H1 (cell line): ENCODE measurements at regions not wholly inside any gene's neighbourhood (a gene's known extent, or its start where the extent isn't known, plus 50 kb on each side); places are given as distances from the start of the nearest gene placed in this dataset.

ENCODE experiments used
- CTCF ChIA-PET: fragments of 300-600 bp; sonication (Branson Sonifier 250); formaldehyde crosslinking; loops from one replicate; lab custom pipeline; 2021; ENCODE audit not compliant: partially characterized antibody; lab: Charles Lee
- POLR2A ChIA-PET: fragments of 300-600 bp; sonication (Branson Sonifier 250); formaldehyde crosslinking; loops from one replicate; lab custom pipeline; 2021; ENCODE audit warnings: inconsistent platforms; ENCODE audit not compliant: partially characterized antibody; lab: Charles Lee
- DNase-seq, 2 experiments: peaks; one replicate each; pipeline versions ENCODE4 v3.0.0 to v3.0.0-alpha.2; 2010 to 2022; ENCODE audit warnings: low spot score in 2 of 2, low read depth in 1 of 2, mixed read lengths in 1 of 2
- FAIRE-seq: peaks from 2 replicates; lab custom pipeline; 2011; peaks lifted over from hg19 to GRCh38; lab: Jason Lieb, UNC
- H2AFZ ChIP-seq: 2 replicates; pipeline ENCODE4 v1.8.1; 2012; ENCODE audit warnings: low read length, inconsistent platforms
- H2AK5ac ChIP-seq: 2 replicates; pipeline ENCODE4 v1.6.1; 2013; ENCODE audit warnings: low read depth, low read length
- H2BK120ac ChIP-seq: replicated peaks from 2 replicates; pipeline ENCODE3; 2013; ENCODE audit warnings: low read depth, low read length, inconsistent platforms
- H2BK12ac ChIP-seq: 2 replicates; pipeline ENCODE4 v1.6.1; 2013; ENCODE audit warnings: low read depth, low read length
- H2BK15ac ChIP-seq: 2 replicates; pipeline ENCODE4 v1.6.1; 2013; ENCODE audit warnings: low read length
- H2BK20ac ChIP-seq: 2 replicates; pipeline ENCODE4 v1.6.1; 2013; ENCODE audit warnings: low read length
- H2BK5ac ChIP-seq: 2 replicates; pipeline ENCODE4 v1.6.1; 2013; ENCODE audit warnings: low read depth, low read length
- H3K14ac ChIP-seq: 2 replicates; pipeline ENCODE4 v1.6.1; 2013; ENCODE audit warnings: inconsistent platforms; ENCODE audit not compliant: insufficient read length
- H3K18ac ChIP-seq: 2 replicates; pipeline ENCODE4 v1.6.1; 2013; ENCODE audit warnings: low read length; ENCODE audit errors: extremely low read depth
- H3K23ac ChIP-seq: 2 replicates; pipeline ENCODE4 v1.6.1; 2013; ENCODE audit warnings: inconsistent platforms; ENCODE audit not compliant: insufficient read length
- H3K23me2 ChIP-seq: 2 replicates; pipeline ENCODE4 v1.6.1; 2013; ENCODE audit warnings: low read depth, low read length
- H3K27ac ChIP-seq: 2 replicates; pipeline ENCODE4 v1.6.1; 2011; ENCODE audit warnings: low read depth, low read length, inconsistent platforms
- H3K27me3 ChIP-seq, 4 experiments: replicated peaks in 1 of 4; 1 replicate in 1 of 4; 2 replicates in 3 of 4; pipeline versions ENCODE4 v1.6.1 to v1.8.1; 2011 to 2013; ENCODE audit warnings: low read length in 3 of 4, mild to moderate bottlenecking in 3 of 4, inconsistent platforms in 2 of 4, mixed read lengths in 2 of 4, moderate library complexity in 1 of 4; ENCODE audit not compliant: control insufficient read depth in 3 of 4, insufficient read depth in 3 of 4; ENCODE audit errors: extremely low read depth in 1 of 4
- H3K36me3 ChIP-seq, 4 experiments: 2 replicates each; pipeline versions ENCODE4 v1.6.1 to v1.8.1; 2011 to 2013; ENCODE audit warnings: mild to moderate bottlenecking in 4 of 4, low read length in 3 of 4, moderate library complexity in 2 of 4, control low read depth in 1 of 4, inconsistent platforms in 1 of 4; ENCODE audit not compliant: insufficient read depth in 4 of 4, control insufficient read depth in 2 of 4
- H3K4ac ChIP-seq: replicated peaks from 2 replicates; pipeline ENCODE3; 2013; ENCODE audit warnings: low read length, low read depth, mixed read lengths, inconsistent platforms; ENCODE audit not compliant: insufficient read length
- H3K4me1 ChIP-seq, 4 experiments: replicated peaks in 1 of 4; 1 replicate in 1 of 4; 2 replicates in 3 of 4; pipeline versions ENCODE4 v1.6.1 to v1.8.1; 2011 to 2013; ENCODE audit warnings: low read length in 3 of 4, inconsistent platforms in 2 of 4, mixed read lengths in 1 of 4; ENCODE audit not compliant: insufficient read depth in 4 of 4, control insufficient read depth in 3 of 4
- H3K4me2 ChIP-seq, 2 experiments: 2 replicates each; pipeline versions ENCODE4 v1.6.1 to v1.8.1; 2011 to 2013; ENCODE audit warnings: low read depth in 2 of 2, low read length in 2 of 2, control low read depth in 1 of 2, inconsistent platforms in 1 of 2, mild to moderate bottlenecking in 1 of 2; ENCODE audit not compliant: insufficient read depth in 1 of 2
- H3K4me3 ChIP-seq, 4 experiments: fragments of 200-600, 300-600 bp in 1 of 4; sonication (generic), shearing (Covaris generic), sonication (Bioruptor Twin) in 1 of 4; 2 replicates each; pipeline versions ENCODE4 v1.5.1 to v1.8.1; 2011 to 2016; ENCODE audit warnings: low read length in 4 of 4, low read depth in 3 of 4, control low read depth in 2 of 4, inconsistent platforms in 2 of 4, mild to moderate bottlenecking in 2 of 4, mixed read lengths in 1 of 4, moderate library complexity in 1 of 4; ENCODE audit not compliant: insufficient read depth in 2 of 4; ENCODE audit errors: extremely low read depth in 1 of 4
- H3K56ac ChIP-seq: replicated peaks from 2 replicates; pipeline ENCODE3; 2013; ENCODE audit warnings: low read depth, mild to moderate bottlenecking, mixed read lengths, low read length, inconsistent platforms; ENCODE audit not compliant: insufficient read length
- H3K79me1 ChIP-seq: 2 replicates; pipeline ENCODE4 v1.6.1; 2013; ENCODE audit warnings: low read depth, low read length, control low read depth
- H3K79me2 ChIP-seq, 2 experiments: 2 replicates each; pipeline versions ENCODE4 v1.6.1 to v1.8.1; 2012 to 2013; ENCODE audit warnings: low read length in 2 of 2, mild to moderate bottlenecking in 2 of 2, inconsistent platforms in 1 of 2; ENCODE audit not compliant: insufficient read depth in 2 of 2, control insufficient read depth in 1 of 2
- H3K9ac ChIP-seq, 4 experiments: replicated peaks in 1 of 4; 1 replicate in 1 of 4; 2 replicates in 3 of 4; pipeline versions ENCODE4 v1.6.1 to v1.8.1; 2011 to 2013; ENCODE audit warnings: low read depth in 3 of 4, low read length in 3 of 4, control low read depth in 2 of 4, mild to moderate bottlenecking in 2 of 4, moderate library complexity in 2 of 4, inconsistent platforms in 1 of 4; ENCODE audit errors: extremely low read depth in 1 of 4
- H3K9me3 ChIP-seq, 2 experiments: 2 replicates each; pipeline versions ENCODE4 v1.6.1 to v1.8.1; 2012 to 2013; ENCODE audit warnings: mild to moderate bottlenecking in 2 of 2, moderate library complexity in 2 of 2, control low read depth in 1 of 2, inconsistent platforms in 1 of 2, low read depth in 1 of 2, low read length in 1 of 2, mixed read lengths in 1 of 2; ENCODE audit not compliant: insufficient read depth in 2 of 2
- H4K20me1 ChIP-seq, 2 experiments: replicated peaks in 1 of 2; 2 replicates each; pipeline versions ENCODE3 to v1.8.1; 2011 to 2013; ENCODE audit warnings: inconsistent platforms in 2 of 2, low read length in 2 of 2, mild to moderate bottlenecking in 1 of 2; ENCODE audit not compliant: insufficient read depth in 2 of 2, control insufficient read depth in 1 of 2
- H4K5ac ChIP-seq: 2 replicates; pipeline ENCODE4 v1.6.1; 2013; ENCODE audit warnings: low read length, low read depth, mixed read lengths, inconsistent platforms; ENCODE audit not compliant: insufficient read length
- H4K8ac ChIP-seq: 2 replicates; pipeline ENCODE4 v1.8.0; 2013; ENCODE audit warnings: mild to moderate bottlenecking, moderate library complexity, low read length, inconsistent platforms; ENCODE audit not compliant: insufficient read depth; ENCODE audit errors: extremely low read depth
- H4K91ac ChIP-seq: replicated peaks from 2 replicates; pipeline ENCODE3; 2013; ENCODE audit warnings: low read length, mixed read lengths, inconsistent platforms; ENCODE audit not compliant: insufficient read length
- BRCA1 ChIP-seq: IDR thresholded peaks from 2 replicates; pipeline ENCODE4 v1.6.1; 2012; ENCODE audit warnings: low read depth, low read length, improper control_type of control experiment
- CEBPB ChIP-seq: IDR thresholded peaks from 2 replicates; pipeline ENCODE4 v1.6.1; 2012; ENCODE audit warnings: low read depth, low read length
- CHD2 ChIP-seq: IDR thresholded peaks from 2 replicates; pipeline ENCODE4 v1.6.1; 2012; ENCODE audit warnings: low read length, improper control_type of control experiment
- CREB1 ChIP-seq: IDR thresholded peaks from 2 replicates; pipeline ENCODE4 v1.6.1; 2012; ENCODE audit warnings: inconsistent platforms
- MAX ChIP-seq: IDR thresholded peaks from 2 replicates; pipeline ENCODE4 v1.6.1; 2012; ENCODE audit warnings: inconsistent platforms
- PHF8 ChIP-seq: fragments of 200-600 bp; sonication (generic); conservative IDR thresholded peaks from 2 replicates; pipeline ENCODE4 v1.7.1; 2012; ENCODE audit warnings: low read depth, mild to moderate bottlenecking, inconsistent platforms, low read length, moderate library complexity
- SP1 ChIP-seq: IDR thresholded peaks from 2 replicates; pipeline ENCODE4 v1.6.1; 2011; ENCODE audit warnings: low read depth, low read length
- SP4 ChIP-seq: IDR thresholded peaks from 2 replicates; pipeline ENCODE4 v1.6.1; 2012; ENCODE audit warnings: low read length, inconsistent platforms
- SRF ChIP-seq: IDR thresholded peaks from 2 replicates; pipeline ENCODE4 v1.6.1; 2011; ENCODE audit warnings: mild to moderate bottlenecking, low read depth, low read length, moderate library complexity
- SUZ12 ChIP-seq: fragments of 200-600 bp; sonication (generic); IDR thresholded peaks from 2 replicates; pipeline ENCODE4 v1.6.1; 2012; ENCODE audit warnings: mild to moderate bottlenecking, inconsistent platforms, low read length, moderate library complexity, mixed read lengths
- WGBS, 2 experiments: shearing (Covaris generic) in 1 of 2; methylation state at CpG; one replicate each; pipeline versions ENCODE4 v1.1.6 to v1.1.7; 2013 to 2015; ENCODE audit warnings: low lambda C conversion rate in 2 of 2, mixed read lengths in 2 of 2, inconsistent platforms in 1 of 2, low coverage in 1 of 2, missing lambda C conversion rate in 1 of 2; ENCODE audit not compliant: insufficient replicate concordance in 2 of 2, insufficient coverage in 1 of 2, insufficient read length in 1 of 2; ENCODE audit errors: extremely low coverage in 1 of 2, missing lambda C conversion rate in 1 of 2; 5-methylcytosine and 5-hydroxymethylcytosine counted together

GRCh38 chr10:7100032-7100702 lies 310.7 kb downstream of the SFMBT2 start:
- CTCF ChIA-PET, result interaction anchor here (1.1 kb wide), 1 partner anchor 15 kb away, joined by 4 read pairs; no protein-coding TSS in a partner anchor

More at GRCh38 chr10:7100032-7100702, 310.7 kb downstream of the SFMBT2 start:
- no peak overlapping the region for H3K9ac ChIP-seq
- H2BK15ac ChIP-seq, result no peak overlapping the region
- no peak overlapping the region for H3K27ac ChIP-seq
- no peak for FAIRE-seq
- no peak overlapping the region for H2BK5ac ChIP-seq
- 89% methylated on average over 8 of the region's 8 CpGs; no CpG with 5 or more reads in 1 of the 2 experiments for WGBS, 2 experiments
- no peak overlapping the region for H3K14ac ChIP-seq
- H3K79me2 ChIP-seq, result no peaks in the 10 kb centered on the region
- no peak overlapping the region for H2AK5ac ChIP-seq
- H2BK120ac ChIP-seq, result no peak overlapping the region
- H3K79me1 ChIP-seq, result no peaks in the 10 kb centered on the region
- no peak overlapping the region for H2AFZ ChIP-seq
- no peak overlapping the region for H3K18ac ChIP-seq
- POLR2A ChIA-PET, result no interaction called here
- no peak overlapping the region for H3K4me3 ChIP-seq
- TF ChIP-seq SUZ12, result no peak
- TF ChIP-seq BRCA1, result no peak
- no peak for TF ChIP-seq PHF8
- no peak for TF ChIP-seq CHD2
- TF ChIP-seq SP4, result no peak
- no peak for TF ChIP-seq MAX
- TF ChIP-seq CEBPB, result no peak
- no peak for TF ChIP-seq SP1
- no peak for TF ChIP-seq CREB1
- no peak for TF ChIP-seq SRF
- no peak overlapping the region for H4K91ac ChIP-seq
- no peak overlapping the region for H4K8ac ChIP-seq
- peaks cover 6% of the 10 kb centered on the region; the same call in 1 of the 2 replicates for H3K23me2 ChIP-seq
- H2BK12ac ChIP-seq, result no peak overlapping the region
- H3K27me3 ChIP-seq, result no peaks in the 10 kb centered on the region
- no peak overlapping the region for H4K5ac ChIP-seq
- no peaks in the 10 kb centered on the region for H3K4me1 ChIP-seq
- H3K36me3 ChIP-seq, result no peaks in the 10 kb centered on the region
- peaks cover 0 to 4% of the 10 kb centered on the region in 2 experiments for H4K20me1 ChIP-seq
- DNase-seq, result no peak
- no peak overlapping the region for H3K56ac ChIP-seq
- no peak overlapping the region for H2BK20ac ChIP-seq
- H3K4ac ChIP-seq, result no peak overlapping the region
- H3K4me2 ChIP-seq, result no peak overlapping the region
- H3K23ac ChIP-seq, result no peak overlapping the region
- H3K9me3 ChIP-seq, result no peaks in the 10 kb centered on the region; a peak in 1 of 4 replicates
